NCI-H460 (cell line): ENCODE measurements at regions not wholly inside any gene's neighbourhood (a gene's known extent, or its start where the extent isn't known, plus 50 kb on each side); places are given as distances from the start of the nearest gene placed in this dataset.
"Not testable (repeated sequence)": the region's sequence is repeated elsewhere in the genome, so short reads cannot be mapped to it uniquely, and the experiment has no call there.

Experiments
- DNase-seq: peaks from one replicate; pipeline ENCODE4 v3.0.0-alpha.2; 2016; ENCODE audit warnings: low read depth; ENCODE audit errors: extremely low read depth

DNA sequence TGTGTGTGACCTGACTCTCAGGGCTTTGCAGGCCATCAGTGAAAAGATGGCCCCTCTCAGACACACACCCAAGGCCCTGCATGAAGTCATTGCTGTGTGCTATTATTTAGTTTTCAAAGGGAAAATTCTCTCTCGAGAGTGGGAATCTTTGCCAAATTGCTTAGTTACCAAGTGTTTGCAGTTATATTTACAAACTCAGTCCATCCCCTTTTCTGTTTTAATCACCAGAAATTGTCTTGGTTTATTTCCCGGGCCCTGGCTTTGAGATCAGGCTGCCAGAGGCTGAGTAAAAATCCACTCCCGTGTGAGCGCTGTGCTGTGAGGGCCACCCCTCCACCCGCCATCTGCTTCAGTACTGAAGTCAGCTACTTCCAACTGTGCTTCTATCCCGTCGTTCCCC is 163.1 kb downstream of the SOD2 start:
- no peak for DNase-seq

DNA sequence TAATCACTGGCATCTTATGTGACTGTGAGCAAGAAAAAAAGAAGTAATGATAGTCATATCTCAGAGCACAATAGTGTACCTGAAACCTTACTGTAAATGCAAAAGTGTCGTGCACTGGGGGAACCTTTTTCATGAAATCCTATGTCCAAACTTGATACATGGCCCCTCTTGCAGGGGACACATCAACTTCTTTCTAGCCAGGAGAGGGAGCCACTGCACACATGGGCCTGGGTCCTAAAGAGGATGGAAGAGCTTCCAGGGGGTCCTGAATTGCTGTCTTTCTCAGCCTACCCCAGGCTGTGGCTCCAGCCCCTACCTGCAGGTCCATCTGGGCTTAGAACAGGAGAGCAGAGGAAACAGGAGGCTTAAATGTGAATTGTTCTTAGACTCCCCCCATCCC is 165.7 kb downstream of the SOD2 start:
- DNase-seq = no peak

DNA sequence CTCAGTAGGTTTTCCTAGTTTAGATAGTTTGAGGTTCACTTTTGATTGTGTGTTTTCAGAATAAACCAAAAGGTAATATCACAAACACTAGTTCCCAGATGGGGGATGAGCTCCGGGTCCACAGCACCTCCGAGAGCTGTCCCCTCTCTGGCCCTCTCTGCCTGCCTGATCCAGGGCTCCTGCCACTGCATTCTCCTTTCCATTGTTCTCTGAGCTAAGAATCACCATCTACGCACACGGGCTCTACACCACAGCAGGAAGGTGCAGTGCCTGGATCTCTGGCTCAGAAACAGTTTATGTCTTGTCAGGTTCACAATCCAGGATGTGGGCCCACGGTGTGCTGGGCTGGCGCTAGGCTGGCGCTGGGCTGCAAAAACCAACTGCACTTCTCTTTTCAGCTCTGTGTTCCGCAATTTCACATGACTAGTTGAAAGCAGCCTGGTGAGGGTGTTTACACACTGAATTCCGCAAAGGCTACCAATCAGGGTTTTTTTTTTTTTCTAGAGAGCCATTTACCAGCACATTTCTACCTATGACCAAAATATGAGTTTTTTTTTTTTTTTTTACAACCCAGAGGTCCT is 167.5 kb downstream of the SOD2 start:
- no peak for DNase-seq

DNA sequence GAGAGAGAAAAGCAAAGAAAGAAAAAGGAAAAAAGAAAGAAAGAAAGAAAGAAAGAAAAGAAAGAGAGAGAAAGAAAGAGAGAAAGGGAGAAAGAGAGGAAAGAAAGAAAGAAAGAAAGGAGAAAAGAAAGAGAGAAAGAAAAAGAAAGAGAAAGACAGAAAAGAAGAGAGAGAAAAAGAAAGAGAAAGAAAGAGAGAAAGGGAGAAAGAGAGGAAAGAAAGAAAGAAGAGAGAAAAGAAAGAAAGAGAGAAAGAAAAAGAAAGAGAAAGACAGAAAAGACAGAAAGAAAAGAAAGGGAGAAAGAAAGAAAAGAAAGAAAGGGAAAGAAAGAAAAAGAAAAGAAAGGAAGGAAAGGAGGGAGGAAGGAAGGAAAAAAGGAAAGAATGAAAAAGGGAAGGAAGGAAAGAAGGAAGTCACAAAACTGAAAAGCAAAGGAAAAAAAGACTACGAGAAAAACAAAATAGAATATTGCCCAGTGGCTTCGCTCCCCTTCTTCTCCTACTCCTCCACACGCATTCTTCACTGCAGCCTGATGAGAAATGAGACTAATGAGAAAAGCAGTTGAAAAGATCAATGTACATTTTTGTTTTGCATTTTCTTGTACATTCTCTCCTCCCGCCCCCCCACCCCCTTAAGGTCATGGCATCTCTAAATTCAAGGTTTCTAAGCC is 170.0 kb downstream of the SOD2 start:
- no peak for DNase-seq

DNA sequence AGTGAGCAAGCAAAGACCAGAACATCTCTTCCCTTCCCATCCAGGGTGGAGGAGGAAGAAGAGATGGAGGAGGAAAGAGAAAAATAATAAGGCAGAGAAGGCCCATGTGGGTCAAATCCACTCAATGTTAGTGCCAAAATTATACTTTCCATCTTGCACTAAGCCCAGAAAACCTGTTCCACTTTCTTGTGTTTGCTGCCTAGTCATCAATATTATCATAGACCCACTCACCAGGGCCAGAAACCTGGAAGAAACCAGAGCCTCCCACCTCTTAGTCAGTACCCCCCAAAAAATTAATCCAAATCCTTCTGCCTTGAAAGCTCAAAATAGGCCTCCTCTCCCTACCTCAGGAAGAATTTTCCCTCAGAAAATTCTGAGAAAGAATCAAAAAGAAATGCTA is 171.1 kb downstream of the SOD2 start:
- DNase-seq = no peak

DNA sequence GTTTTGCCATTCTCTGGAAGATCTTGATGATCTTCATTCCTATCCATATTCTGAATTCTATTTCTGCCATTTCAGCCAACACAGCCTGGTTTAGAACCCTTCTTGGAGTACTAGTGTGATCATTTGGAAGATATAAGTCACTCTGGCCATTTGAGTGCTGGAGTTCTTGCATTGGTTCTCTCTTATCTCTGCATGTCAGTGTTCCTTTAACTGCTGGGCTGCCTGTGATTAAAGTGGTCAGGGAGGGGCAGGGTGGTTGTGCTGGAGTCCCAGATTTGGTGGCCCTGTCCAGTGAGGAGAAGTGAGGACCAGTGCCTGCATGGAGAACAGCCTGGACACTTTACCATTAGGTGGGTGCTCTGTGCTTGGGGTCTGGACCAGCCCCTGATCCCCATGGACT is 173.0 kb downstream of the SOD2 start:
- no peak for DNase-seq

DNA sequence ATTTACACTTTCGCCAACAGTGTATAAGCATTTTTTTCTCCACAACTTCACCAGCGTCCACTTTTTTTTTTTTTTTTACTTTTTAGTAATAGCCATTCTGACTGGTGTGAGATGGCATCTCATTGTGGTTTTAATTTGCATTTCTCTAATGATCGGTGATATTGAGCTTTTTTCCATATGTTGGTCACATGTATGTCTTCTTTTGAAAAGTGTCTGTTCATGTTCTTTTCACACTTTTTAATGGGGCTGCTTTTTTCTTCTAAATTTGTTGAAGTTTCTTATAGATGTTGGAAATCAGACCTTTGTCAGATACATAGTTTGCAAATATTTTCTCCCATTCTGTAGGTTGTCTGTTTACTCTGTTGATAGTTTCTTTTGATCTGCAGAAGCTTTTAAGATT is 177.2 kb downstream of the SOD2 start:
- DNase-seq = not testable (repeated sequence)

DNA sequence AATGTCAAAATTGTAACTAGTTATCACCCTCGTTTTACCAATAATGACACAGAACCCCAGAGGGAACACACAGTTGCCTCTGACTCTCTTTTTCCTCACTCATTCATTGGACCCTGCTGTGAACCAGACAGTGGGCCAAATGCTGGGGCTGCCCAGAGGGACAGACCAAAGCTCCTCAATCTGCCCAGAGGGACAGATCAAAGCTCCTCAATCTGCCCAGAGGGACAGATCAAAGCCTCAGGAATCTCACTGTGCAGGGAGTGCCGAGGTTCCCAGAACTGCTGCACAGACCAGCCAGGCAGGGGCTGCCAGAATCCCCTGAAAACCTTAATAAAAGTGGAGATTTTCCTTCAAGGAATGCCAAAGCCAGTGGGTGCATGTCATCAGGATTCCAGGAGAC is 179.1 kb downstream of the SOD2 start:
- no peak for DNase-seq

DNA sequence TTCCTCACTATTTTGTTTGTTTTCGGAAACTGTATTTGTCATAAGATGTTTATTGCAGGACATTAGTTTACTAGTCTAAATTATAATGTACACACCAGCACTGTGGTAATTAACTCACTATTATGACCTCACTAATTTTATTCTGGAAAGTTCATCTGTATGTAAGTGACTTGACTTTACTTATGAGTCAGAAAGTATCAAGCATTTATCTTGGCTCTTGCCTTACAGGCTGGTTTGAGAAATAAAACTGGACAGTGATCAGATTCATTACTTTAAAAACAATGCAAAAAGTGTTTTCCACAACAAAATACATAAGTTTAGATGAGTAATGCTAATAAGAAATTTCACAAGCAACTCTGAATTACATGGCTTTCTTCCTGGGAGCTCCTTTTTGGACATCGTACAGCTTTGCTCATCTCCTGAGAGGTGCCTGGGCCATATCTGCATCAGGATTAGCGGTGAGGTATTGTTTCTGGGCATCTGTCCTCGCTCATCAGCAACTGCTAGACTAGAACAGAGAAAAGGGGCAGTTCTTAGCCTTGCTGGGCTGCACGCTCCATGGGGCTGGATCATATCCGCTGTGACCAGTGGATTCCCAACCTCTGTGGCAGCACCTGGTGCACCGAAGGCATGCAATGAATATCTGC is 179.8 kb downstream of the SOD2 start:
- DNase-seq = no peak

DNA sequence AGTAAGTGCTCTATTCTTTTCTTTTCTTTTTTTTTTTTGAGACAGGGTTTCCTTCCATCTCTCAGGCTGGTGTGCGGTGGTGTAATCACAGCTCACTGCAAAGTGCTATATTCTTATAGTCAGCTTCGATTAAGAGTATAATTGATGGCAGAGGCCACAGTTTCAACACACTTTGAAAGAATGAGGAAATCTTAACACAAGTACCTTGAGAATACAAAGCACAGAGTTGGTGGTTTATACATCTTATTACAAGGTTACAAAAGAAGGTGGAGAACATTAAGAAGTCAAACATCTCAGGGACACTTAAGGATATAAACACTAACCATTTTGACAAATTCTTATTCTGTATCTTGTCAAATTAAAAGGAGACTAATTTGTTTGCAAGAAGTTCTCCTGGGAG is 180.5 kb downstream of the SOD2 start:
- DNase-seq = no peak

DNA sequence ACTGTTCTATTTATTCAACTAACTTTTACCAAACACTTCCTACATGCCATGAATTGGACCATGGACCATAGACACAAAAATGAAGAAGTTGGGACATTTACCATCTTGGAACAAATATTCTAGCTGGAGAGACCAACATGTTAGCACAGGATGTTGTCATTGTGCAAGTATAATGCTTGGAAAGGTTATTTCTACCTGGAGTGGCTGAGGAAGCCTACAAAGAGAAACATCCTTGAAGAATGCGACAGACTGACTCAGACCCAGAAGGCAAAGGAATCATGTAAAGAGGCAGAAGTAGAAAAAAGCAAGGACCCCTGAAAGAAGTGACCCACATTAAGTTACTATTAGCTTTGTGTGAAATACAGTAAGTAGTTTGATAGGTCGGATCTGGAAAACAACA is 180.9 kb downstream of the SOD2 start:
- no peak for DNase-seq

DNA sequence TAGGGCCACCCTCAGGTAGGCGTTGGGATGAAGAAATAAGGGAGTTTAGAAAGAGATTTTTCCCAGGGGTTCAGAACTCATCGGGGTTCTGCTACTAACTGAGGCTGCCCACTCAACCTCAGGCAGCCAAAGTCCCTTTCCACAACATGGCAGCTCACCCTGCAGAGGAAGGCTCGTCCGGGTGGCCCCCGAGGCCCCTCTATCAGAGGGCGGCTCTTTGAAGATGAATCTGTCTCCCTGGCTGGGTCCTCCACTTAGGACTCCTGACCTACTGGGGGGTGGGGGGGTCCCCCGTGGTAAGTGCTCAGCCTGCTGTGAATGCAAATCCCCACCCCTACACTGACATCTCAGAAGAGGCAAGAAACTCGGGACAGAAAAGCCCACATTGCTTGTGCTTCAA is 182.9 kb downstream of the SOD2 start:
- DNase-seq = no peak

DNA sequence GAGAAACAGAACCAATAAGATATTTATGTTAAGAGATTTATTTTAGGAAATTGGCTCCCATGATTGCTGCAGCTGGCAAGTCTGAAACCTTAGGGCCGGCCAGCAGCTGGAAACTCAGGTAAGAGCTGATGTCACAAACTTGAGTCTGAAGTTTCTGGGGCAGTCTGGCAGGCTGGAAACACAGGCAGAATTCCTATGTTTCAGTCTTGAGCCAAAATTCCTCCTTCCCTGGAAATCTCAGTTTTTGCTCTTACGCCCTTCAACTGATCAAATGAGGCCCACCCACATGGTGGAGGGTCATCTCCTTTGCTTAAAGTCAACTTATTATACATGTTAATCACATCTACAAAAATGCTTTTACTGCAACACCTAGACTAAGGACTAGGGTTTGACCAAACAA is 184.1 kb downstream of the SOD2 start:
- no peak for DNase-seq

DNA sequence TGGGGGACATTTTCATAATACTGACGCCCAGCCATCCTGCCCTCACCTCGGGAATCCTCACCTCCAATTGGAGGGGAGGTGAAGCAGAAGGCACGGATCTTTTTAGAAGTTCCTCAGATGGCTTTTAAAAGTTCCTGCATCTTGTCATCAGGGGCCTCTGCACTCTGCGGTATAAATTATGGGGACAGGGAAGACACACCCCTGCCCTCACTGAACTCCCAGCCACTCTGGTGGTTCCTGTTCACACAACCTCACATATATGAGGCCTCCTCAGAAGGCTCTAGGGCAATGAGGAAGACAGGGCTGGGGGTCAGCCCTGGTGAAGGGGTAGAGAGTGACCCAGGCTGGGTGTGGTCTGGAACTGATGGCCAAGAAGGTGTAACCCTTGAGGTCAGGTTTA is 187.0 kb downstream of the SOD2 start:
- DNase-seq = no peak

DNA sequence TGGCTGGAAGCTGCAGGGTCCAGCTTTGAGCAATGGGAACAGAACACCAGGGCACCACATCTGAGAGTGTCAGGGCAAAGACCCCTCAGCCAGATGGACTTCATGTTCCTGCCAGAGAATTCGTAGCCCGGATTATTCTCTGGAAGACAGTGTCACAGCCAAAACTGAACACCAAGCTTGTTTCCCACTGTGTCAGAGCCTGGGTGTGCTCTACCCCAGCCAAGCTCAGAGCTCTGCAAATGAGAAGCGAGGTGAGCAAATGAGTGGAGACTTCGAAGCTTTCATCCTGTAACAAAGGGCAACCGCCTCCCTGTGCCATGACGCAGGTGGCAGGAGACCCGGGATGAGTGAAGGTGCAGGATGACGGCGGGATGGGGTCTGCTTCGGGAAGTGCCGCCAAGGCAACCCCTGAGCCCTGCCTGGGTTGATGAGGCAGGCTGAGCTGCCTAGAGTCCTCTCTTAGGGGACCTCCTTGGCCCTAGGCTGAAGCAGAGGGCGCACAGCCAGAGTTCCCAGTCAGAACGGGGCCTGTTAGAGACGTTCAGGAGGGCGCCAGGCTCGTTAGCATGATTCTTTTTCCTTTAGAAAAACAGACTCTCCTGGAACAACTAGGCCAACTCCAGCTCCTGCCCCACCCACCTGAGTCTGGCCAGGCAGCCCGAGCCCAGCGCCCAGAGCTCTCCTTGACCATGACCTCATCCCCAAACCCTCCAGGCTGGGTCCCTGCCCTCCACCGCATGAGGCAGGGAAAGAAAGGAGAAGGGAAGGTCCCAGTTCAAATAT is 187.7 kb downstream of the SOD2 start:
- no peak for DNase-seq

DNA sequence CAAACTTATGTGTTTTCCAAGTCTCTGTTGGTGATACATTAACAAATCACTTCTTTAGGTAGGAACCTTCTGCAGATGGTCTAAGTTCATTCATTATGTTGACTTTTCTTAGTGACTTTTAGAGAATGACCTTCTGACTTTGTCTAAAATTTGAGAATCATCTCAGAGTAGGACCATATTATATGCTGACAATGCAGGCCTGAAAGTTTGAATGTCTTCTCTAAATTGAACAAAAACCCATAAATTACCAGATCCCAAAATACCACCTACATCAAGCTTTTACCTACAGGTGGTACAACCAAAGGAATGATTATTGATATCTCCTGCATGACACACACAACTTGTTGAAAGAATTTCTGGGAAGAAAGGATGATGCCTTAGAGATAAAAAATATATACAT is 191.5 kb downstream of the SOD2 start:
- no peak for DNase-seq

DNA sequence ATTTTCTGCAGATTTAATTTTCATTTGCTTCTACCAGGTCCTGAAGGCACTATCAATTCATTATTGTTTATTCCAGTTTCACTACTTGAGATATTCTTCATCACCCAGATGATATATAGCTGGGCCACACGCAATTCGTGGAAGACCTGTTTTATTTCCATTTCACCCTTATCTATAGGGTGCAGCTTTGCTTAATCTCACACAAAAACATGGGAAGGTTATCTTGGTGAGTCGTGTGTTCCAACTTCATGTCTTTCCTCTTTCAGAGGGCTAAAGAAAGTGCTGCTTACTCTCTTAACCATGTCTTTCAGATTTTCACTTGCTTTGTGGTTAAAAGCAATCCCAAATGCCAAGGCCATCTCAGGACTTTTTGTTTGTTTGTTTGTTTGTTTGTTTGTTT is 194.0 kb downstream of the SOD2 start:
- DNase-seq = no peak

DNA sequence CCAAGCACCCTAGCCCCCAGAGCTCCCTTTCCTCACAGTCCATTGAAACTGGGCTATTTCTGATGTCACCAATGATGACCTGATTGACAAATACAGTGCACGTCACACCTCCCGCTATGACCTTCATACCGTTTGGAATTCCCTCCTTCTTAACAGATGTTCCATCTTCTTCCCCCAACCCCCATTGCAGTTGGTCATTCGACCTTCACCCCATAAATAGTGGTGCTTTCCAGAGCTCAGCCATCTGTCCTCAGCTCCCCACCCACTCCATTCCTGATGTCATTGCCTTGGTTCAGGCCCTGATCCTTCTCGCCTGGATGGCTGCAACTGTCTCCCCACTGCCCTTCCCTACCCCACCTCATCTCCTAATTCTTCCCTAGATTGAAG is 198.5 kb downstream of the SOD2 start:
- no peak for DNase-seq

DNA sequence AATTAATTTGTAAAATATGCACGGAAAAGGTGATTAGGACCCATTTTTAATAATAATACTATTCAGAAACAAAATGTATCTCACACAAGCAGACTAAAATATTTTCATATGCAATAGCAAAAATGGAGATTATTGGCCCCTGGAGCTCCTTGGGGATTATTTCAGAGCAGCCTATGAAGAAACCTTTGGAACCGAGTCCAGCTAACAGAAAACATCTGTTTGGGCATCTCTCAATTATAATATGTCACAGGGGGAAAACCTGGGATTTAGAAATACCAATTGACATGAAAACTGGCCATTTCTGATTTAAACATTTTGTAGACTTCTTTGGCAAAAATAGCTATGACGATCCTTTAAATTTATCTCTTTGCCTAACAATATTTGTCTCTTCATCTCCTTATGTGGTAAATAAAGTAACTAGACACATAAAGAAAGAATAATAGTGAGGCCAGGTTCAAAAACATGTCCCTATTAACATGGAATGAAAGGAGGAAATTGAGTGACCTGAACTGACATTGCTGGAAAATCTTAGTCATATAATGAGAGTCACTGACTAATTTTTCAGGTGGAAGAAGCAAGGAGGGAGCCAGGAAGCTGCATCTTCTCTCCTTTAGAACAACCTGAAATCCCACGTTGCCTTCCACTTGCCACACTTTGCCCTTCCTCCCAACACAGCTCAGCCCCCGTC is 199.0 kb downstream of the SOD2 start:
- DNase-seq = no peak

DNA sequence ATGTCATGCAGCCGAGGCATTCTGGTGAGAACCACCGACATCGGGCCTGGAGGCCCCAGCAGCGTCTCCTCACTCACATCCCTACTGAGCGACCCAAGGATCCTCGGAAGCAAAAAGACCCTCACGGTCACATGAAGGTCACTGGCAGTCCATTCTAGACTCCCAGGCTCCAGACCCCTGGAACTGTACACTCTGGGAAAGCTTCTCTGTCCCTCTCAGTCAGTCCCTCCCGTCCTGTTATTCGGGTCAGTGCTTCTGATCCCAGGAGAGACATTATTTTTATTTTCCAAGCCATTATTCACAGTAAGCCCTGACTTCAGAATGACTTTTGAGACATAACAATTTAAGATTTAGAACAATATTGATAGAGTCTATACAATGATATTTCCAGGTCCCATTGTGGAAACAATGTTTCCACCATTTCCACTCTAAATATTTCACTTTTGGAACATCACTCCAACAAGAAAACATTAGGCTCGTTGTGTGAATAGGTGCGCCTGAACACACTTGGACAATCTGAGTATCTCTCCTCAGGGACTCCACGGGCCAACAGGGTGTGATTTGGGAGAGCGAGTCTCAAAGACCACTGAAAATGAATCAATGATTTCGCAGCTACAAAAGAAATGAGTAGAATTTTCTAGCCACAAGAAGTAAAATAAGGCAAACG is 199.7 kb downstream of the SOD2 start:
- no peak for DNase-seq
